ENCODE measurements at regions not wholly inside any gene's neighbourhood (a gene's known extent, or its start where the extent isn't known, plus 50 kb on each side); places are given as distances from the start of the nearest gene placed in this dataset.

- TF ChIP-seq CTCF (conservative IDR thresholded peaks at IDR 0.05; ENCODE audit: low read length) (no peak), EZH2phosphoT487 (IDR thresholded peaks at IDR 0.05; ENCODE audit: borderline replicate concordance, low read depth, low read length) (no peak)
These were observed 72.1 kb upstream of the ATP2C1 start for GRCh38 chr3:130821806-130822205.

All from OCI-LY7 (cell line).